ENCODE measurements at regions not wholly inside any gene's neighbourhood (a gene's known extent, or its start where the extent isn't known, plus 50 kb on each side); places are given as distances from the start of the nearest gene placed in this dataset.

DNA sequence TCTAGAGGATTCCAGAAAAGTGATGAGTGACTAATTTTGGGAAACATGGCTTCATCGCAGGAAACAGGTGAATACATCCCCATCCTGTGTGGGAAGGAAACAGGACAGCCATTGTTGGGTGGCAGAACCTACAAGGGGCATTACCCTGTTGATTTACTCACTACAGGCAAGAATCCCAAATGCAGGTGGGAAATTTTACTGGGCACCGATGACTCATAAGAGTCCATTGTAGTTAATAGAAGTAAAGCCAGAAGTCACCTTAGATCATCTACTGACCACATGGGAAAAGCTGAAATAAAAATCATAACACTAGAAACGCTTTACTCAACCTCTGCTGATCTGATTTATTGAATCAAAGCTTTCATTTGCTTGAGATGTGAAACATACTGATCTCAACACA lies 136.4 kb downstream of the TRIML1 start:
- no peaks in the 10 kb centered on the region for H3K4me1 ChIP-seq (ENCODE audit: control insufficient read depth in 1 of 2, extremely low read depth in 1 of 2, insufficient read depth in 2 of 2, low read length in 2 of 2)
- 60% methylated on average over 1 of the region's 3 CpGs for WGBS (ENCODE audit: insufficient coverage)
- H3K4me3 ChIP-seq (ENCODE audit: control insufficient read depth in 1 of 2, extremely low read depth in 1 of 2, low read length in 1 of 2): no peak overlapping the region
- Mint-ChIP-seq H3K9me3 (peaks cover 2 to 9% (median 3%) of the 10 kb centered on the region in 3 donors), H3K27me3 (no peaks in the 10 kb centered on the region), H3K4me3 (no peak overlapping the region), H3K4me1 (no peaks in the 10 kb centered on the region), H3K36me3 (no peaks in the 10 kb centered on the region), H3K27ac (no peak overlapping the region)
- DNase-seq: no peak
- H3K9me3 ChIP-seq: no peaks in the 10 kb centered on the region
- H3K27me3 ChIP-seq (replicated peaks in 1 of 2; ENCODE audit: control insufficient read depth in 2 of 2, extremely low read depth in 1 of 2, insufficient read depth in 2 of 2, low read length in 1 of 2): no peaks in the 10 kb centered on the region
- H3K36me3 ChIP-seq (ENCODE audit: control insufficient read depth in 2 of 2, extremely low read depth in 1 of 2, insufficient read depth in 1 of 2, low read length in 1 of 2): no peaks in the 10 kb centered on the region
- H3K27ac ChIP-seq (ENCODE audit: low read length): no peak overlapping the region
- POLR2A ChIA-PET: no interaction called here
- CTCF ChIA-PET: no interaction called here
- ATAC-seq (replicated peaks in 1 of 4): no peak

DNA sequence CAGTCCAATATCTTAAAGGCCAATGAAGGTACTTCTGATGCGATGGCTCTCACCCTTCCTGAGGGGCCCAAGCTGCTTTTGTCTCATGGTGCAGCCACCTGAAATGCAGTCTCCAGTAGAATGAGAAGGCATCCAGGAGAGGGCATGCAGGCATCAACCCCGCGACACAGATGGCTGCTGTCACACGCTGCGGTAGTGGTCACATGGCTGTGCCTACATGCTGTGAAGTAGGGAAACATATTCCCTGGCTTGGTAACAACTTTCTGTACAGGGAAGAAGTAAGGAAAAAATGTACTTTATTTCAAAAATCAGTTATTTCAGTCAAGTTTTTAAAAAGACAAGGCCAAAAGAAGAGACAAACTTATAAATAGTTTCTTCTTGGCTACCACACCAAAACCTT lies 139.9 kb downstream of the TRIML1 start:
- Histone ChIP-seq H3K4me3 (ENCODE audit: control insufficient read depth in 1 of 2, extremely low read depth in 1 of 2, low read length in 1 of 2) (no peak overlapping the region), H3K9me3 (no peaks in the 10 kb centered on the region), H3K4me1 (ENCODE audit: control insufficient read depth in 1 of 2, extremely low read depth in 1 of 2, insufficient read depth in 2 of 2, low read length in 2 of 2) (no peaks in the 10 kb centered on the region), H3K27me3 (replicated peaks in 1 of 2; ENCODE audit: control insufficient read depth in 2 of 2, extremely low read depth in 1 of 2, insufficient read depth in 2 of 2, low read length in 1 of 2) (peaks cover 0 to 11% of the 10 kb centered on the region in 2 experiments), H3K36me3 (ENCODE audit: control insufficient read depth in 2 of 2, extremely low read depth in 1 of 2, insufficient read depth in 1 of 2, low read length in 1 of 2) (no peaks in the 10 kb centered on the region), H3K27ac (ENCODE audit: low read length) (no peak overlapping the region)
- no peaks in the 10 kb centered on the region for H3K4me1 Mint-ChIP-seq
- DNase-seq (no peak), ATAC-seq (replicated peaks in 1 of 4) (no peak)
- no peaks in the 10 kb centered on the region for H3K36me3 Mint-ChIP-seq
- peaks cover 0 to 14% of the 10 kb centered on the region in 2 donors for H3K27me3 Mint-ChIP-seq
- H3K4me3 Mint-ChIP-seq: no peak overlapping the region
- H3K27ac Mint-ChIP-seq: no peak overlapping the region
- CTCF ChIA-PET: no interaction called here
- H3K9me3 Mint-ChIP-seq: peaks cover 0 to 9% (median 2%) of the 10 kb centered on the region in 3 donors
- POLR2A ChIA-PET: no interaction called here
- WGBS (ENCODE audit: insufficient coverage): 89% methylated on average over 1 of the region's 5 CpGs

DNA sequence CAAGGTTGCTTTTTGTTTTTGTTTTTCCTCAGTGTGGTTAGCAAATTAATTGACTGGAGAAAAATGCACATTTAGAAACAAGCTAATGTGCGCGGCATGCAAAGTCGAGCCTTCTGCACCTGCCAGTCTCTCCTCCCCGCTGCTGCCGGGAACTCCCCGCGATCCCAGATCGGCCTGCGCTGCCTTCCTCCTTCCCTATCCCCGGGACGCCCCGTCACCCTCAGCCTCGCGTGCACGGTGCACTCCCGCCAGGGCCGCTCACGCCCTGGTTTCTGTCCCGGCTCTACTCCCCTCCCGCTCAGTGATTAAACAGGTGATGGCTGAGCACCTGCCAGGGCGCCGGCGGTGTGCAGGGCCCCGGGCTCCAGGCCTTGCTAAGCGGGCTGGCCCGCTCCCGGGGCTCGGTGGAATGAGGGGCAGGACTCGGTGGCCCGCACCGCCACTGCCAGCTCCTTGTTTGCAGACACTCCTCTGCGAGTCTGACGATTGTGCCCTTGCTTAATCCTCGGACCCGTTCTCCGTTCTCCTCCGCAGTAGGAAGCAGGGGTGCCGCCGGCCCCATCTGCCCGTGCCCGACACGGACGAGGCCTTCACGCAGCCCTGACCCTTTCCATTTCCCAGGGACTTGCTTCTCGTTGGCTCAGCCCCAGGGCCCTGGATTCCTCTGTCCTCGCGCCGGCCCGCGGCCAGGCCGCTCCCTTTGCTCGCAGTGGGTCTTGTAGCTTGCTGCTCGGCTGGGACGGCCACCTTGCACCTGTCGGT lies 143.4 kb downstream of the TRIML1 start:
- Mint-ChIP-seq H3K4me1 (no peaks in the 10 kb centered on the region), H3K4me3 (no peak overlapping the region), H3K27me3 (peaks cover 0 to 14% of the 10 kb centered on the region in 2 donors), H3K36me3 (no peaks in the 10 kb centered on the region), H3K27ac (no peak overlapping the region), H3K9me3 (peaks cover 3 to 7% (median 5%) of the 10 kb centered on the region in 3 donors)
- H3K36me3 ChIP-seq (ENCODE audit: control insufficient read depth in 2 of 2, extremely low read depth in 1 of 2, insufficient read depth in 1 of 2, low read length in 1 of 2): no peaks in the 10 kb centered on the region
- DNase-seq: no peak
- no peaks in the 10 kb centered on the region for H3K4me1 ChIP-seq (ENCODE audit: control insufficient read depth in 1 of 2, extremely low read depth in 1 of 2, insufficient read depth in 2 of 2, low read length in 2 of 2)
- 12% methylated on average over 49 of the region's 55 CpGs for WGBS (ENCODE audit: insufficient coverage)
- no peak overlapping the region for H3K27ac ChIP-seq (ENCODE audit: low read length)
- CTCF ChIA-PET: no interaction called here
- no peak overlapping the region for H3K4me3 ChIP-seq (ENCODE audit: control insufficient read depth in 1 of 2, extremely low read depth in 1 of 2, low read length in 1 of 2)
- no peak for ATAC-seq (replicated peaks in 1 of 4)
- H3K9me3 ChIP-seq: no peaks in the 10 kb centered on the region
- POLR2A ChIA-PET: no interaction called here
- peaks cover 0 to 11% of the 10 kb centered on the region in 2 experiments for H3K27me3 ChIP-seq (replicated peaks in 1 of 2; ENCODE audit: control insufficient read depth in 2 of 2, extremely low read depth in 1 of 2, insufficient read depth in 2 of 2, low read length in 1 of 2)

DNA sequence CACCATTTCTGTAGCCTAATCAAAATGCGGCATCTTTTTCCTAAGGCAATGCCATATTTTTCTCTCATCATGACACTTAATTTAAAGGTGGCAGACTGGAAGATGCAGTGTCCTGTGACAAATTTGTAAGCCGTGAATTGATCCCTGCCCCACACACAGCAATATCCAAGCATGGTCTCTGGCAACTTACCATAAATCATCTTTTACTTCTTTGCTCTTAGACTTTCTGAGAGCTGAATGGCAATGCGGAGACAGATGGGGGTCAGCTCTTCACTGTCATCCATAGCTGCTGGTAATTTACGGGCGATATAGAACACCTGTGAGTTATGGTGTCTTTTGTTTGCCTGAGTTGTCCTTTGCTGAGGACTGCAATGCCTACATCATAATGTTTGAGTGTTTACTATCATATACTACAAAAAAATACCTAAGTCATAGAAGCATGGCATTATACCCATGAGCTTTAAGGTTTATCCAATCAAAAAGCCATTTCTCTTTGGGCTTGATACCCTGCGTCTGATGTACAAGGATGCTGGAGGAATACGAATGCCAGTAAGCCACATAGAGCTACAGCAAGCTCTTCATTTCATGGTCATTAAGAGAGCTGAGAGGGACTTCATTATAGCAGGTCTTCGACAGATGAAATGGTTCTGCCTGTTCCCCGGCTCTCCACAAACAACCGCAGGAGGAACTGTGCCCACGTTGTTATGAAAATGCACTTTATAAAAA lies 148.1 kb downstream of the TRIML1 start:
- peaks cover 0 to 9% of the 10 kb centered on the region in 2 experiments for H3K27me3 ChIP-seq (replicated peaks in 1 of 2; ENCODE audit: control insufficient read depth in 2 of 2, extremely low read depth in 1 of 2, insufficient read depth in 2 of 2, low read length in 1 of 2)
- H3K9me3 ChIP-seq: no peaks in the 10 kb centered on the region
- no peaks in the 10 kb centered on the region for H3K36me3 ChIP-seq (ENCODE audit: control insufficient read depth in 2 of 2, extremely low read depth in 1 of 2, insufficient read depth in 1 of 2, low read length in 1 of 2)
- ChIA-PET CTCF (no interaction called here), POLR2A (no interaction called here)
- Mint-ChIP-seq H3K27ac (no peak overlapping the region), H3K27me3 (peaks cover 0 to 9% of the 10 kb centered on the region in 2 donors), H3K4me3 (no peak overlapping the region), H3K36me3 (no peaks in the 10 kb centered on the region), H3K4me1 (no peaks in the 10 kb centered on the region), H3K9me3 (peaks cover 7 to 8% (median 8%) of the 10 kb centered on the region in 3 donors)
- no peak overlapping the region for H3K27ac ChIP-seq (ENCODE audit: low read length)
- no peak overlapping the region for H3K4me3 ChIP-seq (ENCODE audit: control insufficient read depth in 1 of 2, extremely low read depth in 1 of 2, low read length in 1 of 2)
- ATAC-seq (replicated peaks in 1 of 4) (no peak), DNase-seq (no peak)
- no peaks in the 10 kb centered on the region for H3K4me1 ChIP-seq (ENCODE audit: control insufficient read depth in 1 of 2, extremely low read depth in 1 of 2, insufficient read depth in 2 of 2, low read length in 2 of 2)
- 40% methylated on average over 1 of the region's 11 CpGs for WGBS (ENCODE audit: insufficient coverage)

DNA sequence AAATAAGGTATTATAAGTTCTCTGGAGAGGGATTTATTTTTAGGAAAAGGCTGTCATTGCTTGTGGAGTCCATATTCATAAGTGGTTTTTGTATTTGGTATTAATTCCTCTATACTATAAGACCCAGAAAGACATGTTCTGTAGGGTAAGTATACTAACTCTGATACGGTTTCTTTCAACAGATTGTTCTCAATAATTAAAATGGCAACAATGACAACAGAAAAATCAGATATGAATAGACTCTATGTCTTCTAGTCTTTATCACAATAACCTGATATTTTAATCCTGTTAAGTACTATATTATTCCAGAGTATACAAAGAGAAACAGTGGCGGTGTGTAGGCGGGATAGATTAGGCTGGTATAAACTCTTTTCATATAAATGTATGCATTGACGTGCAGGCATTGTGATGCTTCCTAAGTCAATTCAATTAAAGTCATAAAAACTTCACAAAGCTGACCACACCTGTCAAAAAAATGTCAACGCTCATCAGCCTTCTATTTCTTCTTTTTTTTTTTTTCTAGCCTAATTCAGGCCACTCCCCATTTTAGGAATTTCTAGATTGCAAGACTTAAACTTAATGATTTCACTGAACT lies 150.4 kb downstream of the TRIML1 start:
- ATAC-seq (replicated peaks in 1 of 4) (no peak), DNase-seq (no peak)
- ChIA-PET CTCF (no interaction called here), POLR2A (no interaction called here)
- WGBS (ENCODE audit: insufficient coverage): 72% methylated on average over 2 of the region's 5 CpGs
- no peak overlapping the region for H3K27ac ChIP-seq (ENCODE audit: low read length)
- no peaks in the 10 kb centered on the region for H3K4me1 Mint-ChIP-seq
- H3K27me3 ChIP-seq (replicated peaks in 1 of 2; ENCODE audit: control insufficient read depth in 2 of 2, extremely low read depth in 1 of 2, insufficient read depth in 2 of 2, low read length in 1 of 2): no peaks in the 10 kb centered on the region
- no peaks in the 10 kb centered on the region for H3K27me3 Mint-ChIP-seq
- no peak overlapping the region for H3K4me3 ChIP-seq (ENCODE audit: control insufficient read depth in 1 of 2, extremely low read depth in 1 of 2, low read length in 1 of 2)
- H3K36me3 Mint-ChIP-seq: no peaks in the 10 kb centered on the region
- no peaks in the 10 kb centered on the region for H3K4me1 ChIP-seq (ENCODE audit: control insufficient read depth in 1 of 2, extremely low read depth in 1 of 2, insufficient read depth in 2 of 2, low read length in 2 of 2)
- H3K4me3 Mint-ChIP-seq: no peak overlapping the region
- H3K27ac Mint-ChIP-seq: no peak overlapping the region
- no peaks in the 10 kb centered on the region for H3K9me3 ChIP-seq
- H3K9me3 Mint-ChIP-seq: peaks cover 8% of the 10 kb centered on the region in 3 donors
- H3K36me3 ChIP-seq (ENCODE audit: control insufficient read depth in 2 of 2, extremely low read depth in 1 of 2, insufficient read depth in 1 of 2, low read length in 1 of 2): no peaks in the 10 kb centered on the region

DNA sequence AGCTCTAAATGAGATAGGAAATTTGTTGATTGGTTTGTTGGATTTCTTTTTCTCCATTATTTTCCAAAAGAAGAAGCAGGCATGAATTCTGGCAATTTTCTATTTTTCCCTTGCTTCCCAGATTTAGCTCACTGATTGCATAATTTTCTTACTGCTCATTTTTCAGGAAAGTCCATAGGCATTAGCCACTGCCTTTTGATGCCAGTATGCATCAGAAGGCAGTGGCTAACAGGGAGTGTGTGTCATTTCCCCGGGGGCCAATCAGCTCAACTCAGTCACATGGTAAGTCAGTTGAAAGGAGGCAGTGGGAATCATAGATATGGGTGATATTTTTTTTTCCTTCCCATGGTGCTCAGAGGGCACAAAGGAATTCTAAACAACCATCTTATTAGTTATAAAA lies 156.7 kb downstream of the TRIML1 start:
- Histone ChIP-seq H3K4me3 (ENCODE audit: control insufficient read depth in 1 of 2, extremely low read depth in 1 of 2, low read length in 1 of 2) (no peak overlapping the region), H3K27ac (ENCODE audit: low read length) (no peak overlapping the region), H3K9me3 (no peaks in the 10 kb centered on the region), H3K36me3 (ENCODE audit: control insufficient read depth in 2 of 2, extremely low read depth in 1 of 2, insufficient read depth in 1 of 2, low read length in 1 of 2) (no peaks in the 10 kb centered on the region), H3K4me1 (ENCODE audit: control insufficient read depth in 1 of 2, extremely low read depth in 1 of 2, insufficient read depth in 2 of 2, low read length in 2 of 2) (no peaks in the 10 kb centered on the region), H3K27me3 (replicated peaks in 1 of 2; ENCODE audit: control insufficient read depth in 2 of 2, extremely low read depth in 1 of 2, insufficient read depth in 2 of 2, low read length in 1 of 2) (no peaks in the 10 kb centered on the region)
- Mint-ChIP-seq H3K36me3 (no peaks in the 10 kb centered on the region), H3K27me3 (no peaks in the 10 kb centered on the region), H3K9me3 (peaks cover 16 to 20% (median 17%) of the 10 kb centered on the region in 3 donors), H3K27ac (no peak overlapping the region), H3K4me3 (no peak overlapping the region), H3K4me1 (no peaks in the 10 kb centered on the region)
- no peak for DNase-seq
- ChIA-PET CTCF (interaction anchor here in 1 of 2 donors (0.7 kb wide), 1 partner anchor 960 kb away, joined by 3 read pairs; no protein-coding TSS in a partner anchor), POLR2A (no interaction called here)
- ATAC-seq (replicated peaks in 1 of 4): no peak
- 60% methylated on average over 1 of the region's 1 CpG for WGBS (ENCODE audit: insufficient coverage)

Data from T-cell (primary cell).